Gastroesophageal sphincter (tissue), 2 donors: ENCODE measurements at regions not wholly inside any gene's neighbourhood (a gene's known extent, or its start where the extent isn't known, plus 50 kb on each side); places are given as distances from the start of the nearest gene placed in this dataset.
"Not testable (repeated sequence)": the region's sequence is repeated elsewhere in the genome, so short reads cannot be mapped to it uniquely, and the experiment has no call there.

Experiments used
- POLR2A ChIP-seq, 2 donors: fragments of 450-650 bp; IDR thresholded peaks; one replicate each; pipeline ENCODE4 v1.6.1; 2017; ENCODE audit warnings: antibody characterized with exemption in 2 of 2, mild to moderate bottlenecking in 2 of 2, moderate library complexity in 1 of 2
- POLR2AphosphoS5 ChIP-seq: sonication (generic); formaldehyde crosslinking; IDR thresholded peaks from one replicate; pipeline ENCODE4 v1.6.1; 2017; ENCODE audit warnings: antibody characterized with exemption

GRCh38 chr6:112976579-112976978 is 629.4 kb downstream of the RFPL4B start:
- TF ChIP-seq POLR2A (IDR thresholded peaks at IDR 0.05); POLR2AphosphoS5: not testable (repeated sequence)
